Adipocyte (in vitro differentiated cells): ENCODE measurements at regions not wholly inside any gene's neighbourhood (a gene's known extent, or its start where the extent isn't known, plus 50 kb on each side); places are given as distances from the start of the nearest gene placed in this dataset.
"Not testable (repeated sequence)": the region's sequence is repeated elsewhere in the genome, so short reads cannot be mapped to it uniquely, and the experiment has no call there.

Experiments
- DNase-seq: peaks from one replicate; pipeline ENCODE4 v3.0.0-alpha.2; 2015; ENCODE audit warnings: low read depth
- H3K27me3 ChIP-seq: replicated peaks from 2 replicates; pipeline ENCODE4 v1.7.0; 2013; ENCODE audit warnings: mild to moderate bottlenecking, low read length, moderate library complexity; ENCODE audit not compliant: control insufficient read depth, insufficient read depth
- H3K36me3 ChIP-seq: 2 replicates; pipeline ENCODE4 v1.7.0; 2013; ENCODE audit warnings: low read length, mild to moderate bottlenecking, moderate library complexity; ENCODE audit not compliant: control insufficient read depth, insufficient read depth, severe bottlenecking
- H3K4me1 ChIP-seq: 2 replicates; pipeline ENCODE4 v1.7.0; 2013; ENCODE audit warnings: mild to moderate bottlenecking, low read length, moderate library complexity; ENCODE audit not compliant: control insufficient read depth, insufficient read depth
- H3K4me3 ChIP-seq: 2 replicates; pipeline ENCODE4 v1.7.0; 2013; ENCODE audit warnings: mild to moderate bottlenecking, low read length, moderate library complexity
- H3K9ac ChIP-seq: 2 replicates; pipeline ENCODE4 v1.7.0; 2013; ENCODE audit warnings: mild to moderate bottlenecking, low read length, moderate library complexity
- H3K9me3 ChIP-seq: 2 replicates; pipeline ENCODE4 v1.7.0; 2013; ENCODE audit warnings: mild to moderate bottlenecking, low read length, moderate library complexity; ENCODE audit not compliant: control insufficient read depth

GRCh38 chr22:19662049-19662684, 52.1 kb upstream of the SEPTIN5 start:
- not testable (repeated sequence) for H3K9ac ChIP-seq, DNase-seq, H3K36me3 ChIP-seq, H3K4me3 ChIP-seq, H3K9me3 ChIP-seq
- Histone ChIP-seq H3K27me3 (peaks cover 15% of the 10 kb centered on the region), H3K4me1 (peaks cover 14% of the 10 kb centered on the region)

DNA sequence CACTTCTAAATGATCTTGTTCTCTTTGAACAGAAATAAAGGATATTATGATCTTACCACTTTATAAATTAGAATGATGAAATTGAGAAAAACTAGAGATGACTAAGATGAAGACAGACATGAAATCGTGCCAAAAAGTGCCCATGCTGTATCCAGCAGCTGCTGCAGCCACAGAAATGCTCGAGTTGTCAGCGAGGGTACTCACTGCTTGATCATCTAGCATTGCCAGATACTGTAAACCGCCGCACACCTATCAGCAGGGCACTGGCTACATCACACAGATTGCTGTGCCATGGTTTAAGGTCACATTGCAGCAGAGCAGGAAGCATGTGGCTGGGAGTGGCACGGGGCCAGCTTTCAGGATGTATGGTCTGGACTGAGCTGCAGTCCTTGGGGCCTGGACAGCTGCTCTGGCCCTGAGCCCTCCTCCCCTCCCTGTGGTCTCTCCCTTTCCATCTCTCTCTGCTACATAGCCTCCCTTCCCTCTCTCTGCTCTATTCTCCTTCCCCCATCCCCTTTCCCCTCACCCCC, 51.0 kb upstream of the SEPTIN5 start:
- DNase-seq, result peak; percentile 88
- no peak overlapping the region for H3K4me3 ChIP-seq

DNA sequence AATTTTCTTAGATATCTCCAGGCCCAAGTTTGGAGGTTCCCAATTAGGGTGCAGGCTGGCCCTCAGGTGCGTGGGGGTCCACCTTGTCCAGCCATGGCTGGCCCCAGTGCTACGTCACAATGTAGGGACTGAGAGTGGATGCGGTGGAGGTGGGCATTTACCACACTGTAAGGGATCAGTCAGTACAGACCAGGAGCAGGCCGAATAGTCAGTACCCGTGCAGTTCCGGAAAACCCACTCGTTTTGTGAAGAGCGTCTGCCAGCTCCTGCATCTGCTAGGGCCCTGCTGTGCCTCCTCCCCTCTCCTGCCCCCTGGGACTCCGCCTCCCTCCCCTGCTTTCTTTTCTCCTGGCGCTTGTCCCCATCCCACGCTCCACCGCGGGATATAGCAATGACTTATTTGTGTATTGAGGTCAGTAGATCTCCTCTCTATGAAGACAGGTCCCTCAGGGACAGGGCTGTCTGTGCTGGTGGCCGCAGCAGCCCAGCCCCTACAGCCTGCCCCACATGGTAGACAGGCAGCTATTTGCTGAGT, 50.4 kb upstream of the SEPTIN5 start:
- peaks cover 14% of the 10 kb centered on the region for H3K4me1 ChIP-seq
- peak; percentile 44 for DNase-seq
- H3K9ac ChIP-seq, result no peak overlapping the region
- no peaks in the 10 kb centered on the region for H3K9me3 ChIP-seq
- peaks cover 32% of the 10 kb centered on the region for H3K27me3 ChIP-seq
- H3K4me3 ChIP-seq, result no peak overlapping the region
- no peaks in the 10 kb centered on the region for H3K36me3 ChIP-seq

More for the DNA sequence above, 51.0 kb upstream of the SEPTIN5 start:
- Histone ChIP-seq H3K27me3 (peaks cover 27% of the 10 kb centered on the region), H3K4me1 (peaks cover 14% of the 10 kb centered on the region), H3K9me3 (no peaks in the 10 kb centered on the region), H3K9ac (no peak overlapping the region), H3K36me3 (no peaks in the 10 kb centered on the region)

- DNase-seq, result no peak
- H3K9ac ChIP-seq, result no peak overlapping the region
- H3K4me1 ChIP-seq, result peaks cover 14% of the 10 kb centered on the region
- H3K27me3 ChIP-seq, result peaks cover 32% of the 10 kb centered on the region
- no peaks in the 10 kb centered on the region for H3K36me3 ChIP-seq
- no peak overlapping the region for H3K4me3 ChIP-seq
- no peaks in the 10 kb centered on the region for H3K9me3 ChIP-seq
Measured at GRCh38 chr22:19664406-19664805, 49.9 kb upstream of the SEPTIN5 start.
